ENCODE measurements at regions not wholly inside any gene's neighbourhood (a gene's known extent, or its start where the extent isn't known, plus 50 kb on each side); places are given as distances from the start of the nearest gene placed in this dataset.
"Not testable (repeated sequence)": the region's sequence is repeated elsewhere in the genome, so short reads cannot be mapped to it uniquely, and the experiment has no call there.

DNA sequence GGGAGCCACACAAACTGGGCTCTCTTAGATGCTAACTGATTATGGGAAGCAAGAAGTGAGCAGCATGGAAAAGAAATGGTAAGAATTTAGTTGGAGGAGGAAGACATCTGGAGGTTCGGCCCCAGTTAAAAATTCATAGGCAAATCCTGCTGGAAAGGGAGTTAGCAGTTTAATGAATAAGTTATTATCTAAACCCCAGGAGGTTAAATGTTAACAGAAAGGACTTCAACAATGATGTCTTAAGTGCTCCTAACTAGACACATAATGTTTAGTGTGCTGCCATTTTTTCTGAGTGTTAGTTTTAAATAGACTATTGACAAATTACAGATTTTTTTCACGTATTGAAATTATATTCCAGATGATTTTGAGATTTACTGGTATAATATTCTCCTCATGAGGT lies 1265.3 kb upstream of the ADGRL2 start:
- DNase-seq (ENCODE audit: low read depth): no peak

DNA sequence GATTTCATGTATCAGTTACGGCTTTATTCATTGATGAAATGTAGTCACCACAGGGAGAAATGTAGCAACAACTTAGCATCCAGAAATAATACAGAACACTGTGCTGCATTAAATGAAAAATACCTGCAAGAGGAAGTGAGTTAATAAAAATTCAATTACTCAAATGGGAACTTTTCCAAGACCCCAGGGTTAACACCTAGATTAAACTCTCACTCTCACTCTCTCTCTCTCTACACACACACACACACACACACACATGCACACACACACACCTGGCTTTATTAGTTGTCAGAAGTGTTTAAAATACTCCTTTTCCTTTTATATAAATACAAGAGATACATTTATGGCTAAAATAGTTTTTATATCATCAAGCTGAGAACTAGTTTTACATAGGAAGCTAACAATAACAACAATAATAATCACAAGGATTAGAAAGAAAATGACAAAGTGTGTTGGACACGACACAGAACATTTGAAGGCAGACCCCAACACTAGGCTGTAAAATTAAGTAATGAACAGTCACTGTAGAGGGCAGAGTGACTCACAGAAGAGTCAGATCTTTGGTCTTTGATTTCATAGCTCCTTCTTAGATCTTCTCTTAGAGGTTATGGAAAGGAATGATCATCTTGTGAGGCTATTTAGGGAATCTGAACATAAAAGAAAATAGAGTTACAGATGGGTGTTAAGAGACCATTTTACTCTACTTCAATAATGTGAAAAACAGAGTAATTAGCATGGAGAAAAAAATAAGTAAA lies 1266.0 kb upstream of the ADGRL2 start:
- DNase-seq (ENCODE audit: low read depth): no peak

DNA sequence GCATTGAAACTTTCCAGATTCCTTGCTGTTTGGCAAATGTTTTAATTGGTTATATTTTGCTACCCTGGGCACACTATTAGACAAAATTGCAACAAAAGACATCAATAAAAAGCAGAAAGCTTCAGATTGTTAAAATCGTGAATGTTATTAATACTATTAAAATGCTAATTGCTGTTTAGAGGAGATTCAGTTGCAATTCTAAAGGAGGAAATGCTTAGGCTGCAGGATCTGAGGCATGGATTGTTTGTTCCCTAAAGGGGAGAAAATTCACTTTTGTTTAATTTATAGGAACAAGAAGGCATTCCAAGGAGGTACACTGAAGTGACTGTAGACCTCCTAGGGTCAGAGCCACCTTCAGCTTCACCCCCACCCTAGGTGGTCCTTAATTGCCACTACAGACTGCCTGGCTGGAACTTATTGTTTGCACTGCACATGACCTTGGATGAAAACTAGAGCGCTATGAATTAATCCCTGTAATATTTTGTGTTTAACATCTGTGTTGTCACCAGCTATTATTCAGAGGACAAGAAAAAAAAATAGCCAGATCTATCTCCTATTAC lies 1266.9 kb upstream of the ADGRL2 start:
- DNase-seq (ENCODE audit: low read depth): no peak

DNA sequence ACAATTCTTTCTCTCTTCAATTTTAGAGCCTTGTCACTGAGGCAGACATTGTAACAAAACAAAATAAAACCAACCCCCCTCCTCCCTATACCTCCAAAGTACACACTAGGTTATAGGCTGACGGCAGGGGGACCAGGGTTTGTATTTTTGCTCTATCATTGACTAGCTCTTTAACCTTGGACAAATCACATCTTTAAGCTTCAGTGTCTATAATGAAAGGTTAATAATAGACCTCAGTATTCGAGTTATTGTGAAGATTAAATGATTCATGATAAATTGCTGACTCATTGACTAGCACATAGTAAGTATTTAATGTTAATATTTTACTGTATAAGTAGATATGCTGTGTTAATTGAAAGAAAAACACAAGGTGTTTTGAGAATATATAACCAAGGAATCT lies 1267.6 kb upstream of the ADGRL2 start:
- DNase-seq (ENCODE audit: low read depth): no peak

DNA sequence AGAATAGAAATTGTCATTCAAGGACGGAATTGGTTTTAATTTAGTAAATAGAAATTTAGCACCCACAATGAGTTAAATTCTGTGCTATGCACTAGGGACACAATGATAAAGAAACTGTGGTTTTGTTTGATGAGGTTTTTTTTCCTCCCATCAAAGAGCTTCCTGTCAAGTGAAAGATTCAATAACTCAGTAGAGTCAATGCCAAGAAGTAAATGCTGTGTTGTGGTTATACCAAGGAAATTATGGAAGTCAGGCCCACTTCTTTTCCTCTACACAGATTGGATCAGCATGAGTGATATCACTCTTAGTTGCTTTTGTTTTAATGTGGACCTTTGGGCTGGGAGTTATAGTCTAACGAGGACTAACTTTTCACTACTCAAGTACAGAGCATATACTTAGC lies 1269.6 kb upstream of the ADGRL2 start:
- DNase-seq (ENCODE audit: low read depth): no peak

DNA sequence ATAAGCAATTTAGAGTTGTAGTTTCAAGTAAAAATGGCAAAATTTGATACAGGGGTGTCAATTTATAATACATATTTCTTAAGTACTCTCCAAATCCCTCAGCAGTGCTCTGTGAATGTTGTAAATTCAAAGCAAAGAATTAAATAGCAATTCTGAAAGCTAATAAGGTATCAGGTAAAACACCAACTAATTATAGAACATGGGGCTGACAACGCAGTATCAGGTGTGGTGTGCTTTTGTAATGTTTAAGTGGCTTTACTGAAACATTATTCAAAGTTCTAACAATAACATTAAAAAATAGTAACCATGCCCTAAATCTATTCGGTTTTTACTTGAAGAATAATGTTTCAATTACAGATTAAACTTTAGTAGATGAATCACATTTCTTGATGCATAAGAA lies 1271.2 kb upstream of the ADGRL2 start:
- DNase-seq (ENCODE audit: low read depth): no peak

DNA sequence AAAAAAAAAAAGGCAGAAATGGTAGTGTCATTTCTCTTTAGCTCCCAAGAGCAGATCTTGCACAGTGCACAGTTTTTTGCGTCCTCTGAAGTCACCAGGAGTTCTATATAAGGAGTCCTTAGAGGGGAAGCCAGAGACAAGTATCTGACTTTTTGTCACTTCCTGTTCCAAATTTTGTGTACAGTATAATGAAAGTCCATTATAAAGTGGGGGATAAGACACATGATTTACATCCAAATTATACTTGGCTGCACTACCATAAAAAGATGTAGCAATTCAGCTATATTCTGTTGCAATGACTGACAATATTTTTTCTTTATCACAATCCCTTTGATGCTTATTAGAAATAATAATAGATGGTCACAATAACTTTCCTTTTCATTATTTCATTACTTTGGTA lies 1276.9 kb upstream of the ADGRL2 start:
- DNase-seq (ENCODE audit: low read depth): no peak

DNA sequence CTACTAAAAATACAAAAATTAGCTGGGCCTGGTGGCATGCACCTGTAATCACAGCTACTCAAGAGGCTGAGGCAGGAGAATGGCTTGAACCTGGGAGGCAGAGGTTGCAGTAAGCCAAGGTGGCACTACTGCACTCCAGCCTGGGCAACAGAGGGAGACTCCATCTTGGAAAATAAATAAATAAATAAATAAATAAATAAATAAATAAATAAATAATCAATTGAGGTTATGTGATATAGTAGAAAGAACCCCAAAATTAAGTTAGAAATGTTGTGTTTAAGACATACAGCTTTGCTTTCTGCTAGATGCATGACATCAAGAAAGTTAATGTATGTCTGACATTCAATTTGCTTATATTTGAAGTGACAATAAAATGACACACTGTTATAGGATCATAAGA lies 1277.7 kb upstream of the ADGRL2 start:
- DNase-seq (ENCODE audit: low read depth): not testable (repeated sequence)

DNA sequence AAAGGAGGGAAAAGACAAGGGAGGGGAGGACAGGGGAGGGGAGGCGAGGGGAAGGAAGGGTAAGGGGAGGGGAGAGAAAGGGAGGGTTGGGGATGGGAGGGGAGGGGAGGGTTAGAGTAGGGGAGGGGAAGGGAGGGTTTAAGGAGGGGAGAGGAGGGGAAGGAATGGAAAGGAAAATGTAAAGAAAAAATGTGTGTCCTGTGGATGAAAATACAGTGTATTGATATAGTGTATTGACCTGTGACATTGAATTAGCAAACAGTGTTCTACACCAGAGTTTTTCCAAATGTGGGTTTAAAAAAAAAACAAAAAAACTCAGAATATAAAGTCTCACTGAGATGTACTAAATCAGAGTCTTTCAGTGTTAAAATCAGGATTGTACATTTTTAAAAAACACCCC lies 1279.8 kb upstream of the ADGRL2 start:
- no peak for DNase-seq (ENCODE audit: low read depth)

DNA sequence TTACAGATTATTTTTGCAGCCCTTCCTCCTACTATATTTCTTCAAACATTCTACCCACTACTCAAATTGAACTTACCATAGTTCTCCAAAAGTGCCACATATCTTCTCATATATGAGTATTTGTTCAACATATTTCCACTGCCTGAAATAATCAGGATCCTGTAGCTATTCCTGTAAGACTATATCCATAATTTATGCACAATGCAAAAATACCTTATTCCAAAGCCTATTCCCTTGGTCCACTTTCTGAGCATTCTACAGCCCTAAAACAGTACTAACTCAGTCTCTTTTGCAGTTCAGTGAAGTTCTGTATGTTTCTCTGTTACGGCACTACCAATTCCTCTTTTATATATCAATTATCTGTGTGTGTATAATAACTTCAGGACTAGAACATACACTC lies 1283.7 kb upstream of the ADGRL2 start:
- DNase-seq (ENCODE audit: low read depth): no peak

DNA sequence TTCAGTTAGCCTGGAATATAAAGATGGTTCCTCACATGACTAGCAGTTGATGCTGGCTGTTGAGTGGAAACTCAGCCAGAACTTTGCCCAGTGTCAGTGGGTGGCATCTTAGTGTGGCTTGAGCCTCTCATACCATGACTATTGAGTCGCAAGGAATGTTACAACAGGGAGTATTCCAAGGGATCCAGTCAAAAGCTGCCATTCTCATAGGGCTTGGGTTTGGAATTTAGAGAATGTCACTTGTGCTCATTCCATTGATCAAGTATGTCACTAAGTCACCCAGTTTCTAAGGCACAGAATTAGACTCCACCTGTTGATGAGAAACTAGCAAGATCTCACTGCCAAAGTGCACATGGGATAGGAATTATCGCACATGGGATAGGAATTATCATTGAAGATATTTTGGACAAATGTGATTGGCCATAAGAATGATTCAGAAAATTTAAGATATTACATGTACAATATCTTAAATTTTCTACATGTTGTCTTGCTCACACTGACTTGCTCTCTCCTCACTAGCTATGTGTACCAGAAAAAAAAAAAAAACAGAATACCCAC lies 1290.7 kb upstream of the ADGRL2 start:
- no peak for DNase-seq (ENCODE audit: low read depth)

DNA sequence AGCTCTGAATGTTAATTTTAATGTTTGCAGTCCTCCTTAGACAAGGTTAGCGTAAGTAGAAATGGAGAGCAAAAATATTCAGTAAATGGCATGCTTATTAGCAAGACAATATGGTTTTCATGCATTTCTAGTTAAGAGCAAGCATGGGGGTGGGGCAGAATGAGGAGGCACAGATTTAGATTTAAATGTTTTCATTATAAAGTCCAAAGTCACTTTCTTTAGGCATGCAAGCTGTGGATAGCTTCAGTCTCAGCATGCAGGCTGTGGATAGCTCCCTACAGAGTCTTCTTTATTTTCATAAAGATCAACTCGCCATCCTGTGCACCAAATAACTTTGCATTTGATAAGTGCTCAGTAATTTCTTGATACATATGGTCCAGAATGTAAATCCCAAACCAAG lies 1294.5 kb upstream of the ADGRL2 start:
- DNase-seq (ENCODE audit: low read depth): no peak

DNA sequence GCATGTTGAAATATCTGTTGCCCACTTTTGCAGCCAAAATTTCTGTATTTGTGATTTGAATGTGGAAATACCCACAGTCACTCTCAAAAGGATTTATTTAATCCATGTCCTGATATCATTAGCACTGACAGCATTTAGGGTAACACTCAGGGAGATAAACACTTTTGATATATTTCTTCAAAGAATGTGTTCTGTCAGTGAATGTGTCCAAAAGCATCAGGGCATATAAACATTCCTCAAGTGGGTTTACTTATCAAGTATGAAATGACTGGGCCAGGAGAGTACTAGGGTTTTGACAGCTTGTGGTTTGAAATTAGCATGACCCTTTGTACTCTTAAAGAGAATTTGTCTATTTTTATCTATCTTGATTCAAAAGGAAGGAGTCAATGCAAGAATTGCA lies 1302.1 kb upstream of the ADGRL2 start:
- DNase-seq (ENCODE audit: low read depth): no peak

DNA sequence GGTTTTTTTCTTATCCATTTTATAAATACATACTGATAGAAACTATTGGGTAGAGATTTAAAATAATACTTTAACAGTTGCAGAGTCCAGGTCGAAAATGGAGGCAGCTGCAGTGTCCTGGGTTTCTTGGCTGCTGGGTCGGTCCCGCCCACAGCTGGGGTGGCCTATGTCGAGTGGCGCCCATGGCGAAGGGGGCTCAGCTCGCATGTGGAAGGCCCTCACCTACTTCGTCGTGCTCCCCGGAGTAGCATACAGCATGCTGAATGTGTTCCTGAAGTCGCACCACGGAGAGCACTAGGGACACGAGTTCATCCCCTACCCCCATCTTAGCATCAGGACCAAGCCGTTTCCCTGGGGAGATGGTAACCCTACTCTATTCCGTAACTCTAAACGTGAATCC lies 1304.9 kb upstream of the ADGRL2 start:
- no peak for DNase-seq (ENCODE audit: low read depth)

DNA sequence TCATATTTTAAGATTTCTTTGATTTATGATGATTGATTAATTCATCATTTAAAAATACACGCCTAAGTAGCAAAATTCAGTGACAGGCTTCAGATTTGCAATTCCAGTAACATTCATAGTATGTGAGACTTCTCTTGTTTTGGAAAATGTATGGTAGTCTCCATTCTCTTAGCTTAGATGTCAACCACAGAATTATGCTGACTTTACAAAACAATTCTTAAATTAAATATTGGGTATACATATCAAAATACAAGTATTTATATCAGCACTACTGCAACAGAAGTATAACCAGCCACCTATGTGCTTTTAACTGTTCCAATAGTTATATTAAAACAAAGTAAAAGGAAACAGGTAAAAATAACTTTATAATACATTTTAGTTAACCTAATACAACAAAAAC lies 1328.6 kb upstream of the ADGRL2 start:
- no peak for DNase-seq (ENCODE audit: low read depth)

DNA sequence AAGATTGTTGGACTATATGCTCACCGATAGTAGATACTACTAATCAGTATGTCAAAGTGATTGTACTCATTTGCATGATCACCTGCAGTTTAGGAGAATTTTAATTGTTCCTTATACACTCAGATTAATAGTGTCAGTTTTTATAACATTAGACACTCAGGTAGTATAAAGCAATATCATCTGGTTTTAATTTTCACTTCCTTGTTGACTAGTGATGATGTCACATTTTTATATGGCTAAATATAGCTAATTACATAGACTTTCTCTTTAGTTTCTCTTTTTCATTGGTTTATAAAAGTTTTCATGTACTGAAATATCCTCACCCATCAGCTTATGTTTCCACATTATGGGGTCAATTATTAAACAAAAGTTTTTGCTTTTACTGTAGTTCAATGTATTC lies 1332.4 kb upstream of the ADGRL2 start:
- DNase-seq (ENCODE audit: low read depth): no peak

DNA sequence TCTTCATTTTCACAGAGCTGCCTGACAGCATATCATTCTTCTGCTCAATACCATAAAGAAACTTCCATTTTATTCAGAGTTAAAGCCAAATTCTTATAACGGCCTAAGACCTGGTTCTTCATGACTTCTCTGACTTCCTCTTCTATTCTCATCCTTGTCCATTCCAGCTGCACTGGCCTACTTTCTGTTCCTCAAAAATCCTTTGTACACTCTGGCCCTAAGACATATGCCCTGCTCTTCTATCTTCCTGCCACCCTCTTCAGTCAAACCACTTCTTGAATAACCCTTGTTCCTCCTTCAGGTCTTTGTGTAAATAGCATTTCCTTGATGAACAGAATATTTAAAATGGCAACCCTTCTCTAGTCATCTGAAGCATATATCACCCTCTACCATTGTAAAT lies 1338.7 kb upstream of the ADGRL2 start:
- no peak for DNase-seq (ENCODE audit: low read depth)

DNA sequence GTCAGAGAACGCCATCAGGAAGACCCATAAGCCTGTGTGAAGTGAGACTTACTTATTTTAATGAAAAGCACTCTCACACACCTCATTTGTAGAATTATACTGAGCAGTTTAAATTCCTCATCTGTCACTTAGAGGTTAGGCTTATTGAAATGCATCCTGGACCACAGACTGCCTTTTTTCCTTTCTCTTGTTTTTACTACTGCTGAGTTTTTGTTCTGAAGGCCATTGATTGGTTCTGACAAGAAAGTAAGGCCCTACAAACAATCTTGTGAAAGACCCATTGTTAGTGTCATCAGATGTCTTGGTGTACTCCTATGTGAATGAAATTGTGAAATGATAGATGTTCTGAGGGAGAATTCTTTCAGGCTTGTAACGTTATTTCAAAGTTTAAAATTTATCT lies 1343.3 kb upstream of the ADGRL2 start:
- no peak for DNase-seq (ENCODE audit: low read depth)

DNA sequence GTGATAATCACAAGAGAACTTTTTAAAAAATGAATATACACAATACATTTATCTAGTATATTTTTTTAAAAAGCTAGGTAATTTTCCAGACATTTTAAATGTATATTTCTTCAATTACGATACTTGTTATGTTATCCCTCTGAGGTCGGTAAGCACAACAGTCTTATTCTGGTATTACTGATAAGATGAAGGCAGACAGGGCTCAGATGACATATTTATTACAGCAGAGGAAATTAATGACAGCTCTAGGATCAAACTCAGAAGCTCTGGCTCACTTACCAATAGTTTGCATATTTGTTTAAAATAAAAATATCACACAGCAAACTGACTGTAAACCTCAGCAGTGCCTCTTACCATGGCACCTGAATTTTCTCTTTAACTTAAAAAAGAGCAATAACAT lies 1347.0 kb upstream of the ADGRL2 start:
- no peak for DNase-seq (ENCODE audit: low read depth)

DNA sequence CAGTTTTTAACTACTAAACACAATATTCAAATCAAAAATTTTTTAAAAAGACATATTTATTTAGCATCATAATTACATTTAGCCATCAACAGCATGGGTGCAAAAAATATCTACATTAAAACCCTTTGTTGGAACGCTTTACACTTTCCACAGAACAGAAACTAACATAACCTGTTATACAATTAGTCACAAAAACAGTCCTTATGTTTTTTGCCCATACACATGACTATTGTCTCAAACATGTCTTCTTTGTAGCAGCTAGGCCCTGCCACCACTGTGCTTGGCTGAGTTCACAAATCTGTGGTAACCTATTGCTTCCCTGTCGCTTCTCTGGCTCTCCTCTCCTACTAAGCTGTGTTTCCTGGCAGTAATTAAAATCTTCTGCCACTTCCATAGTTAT lies 1350.0 kb upstream of the ADGRL2 start:
- no peak for DNase-seq (ENCODE audit: low read depth)

DNA sequence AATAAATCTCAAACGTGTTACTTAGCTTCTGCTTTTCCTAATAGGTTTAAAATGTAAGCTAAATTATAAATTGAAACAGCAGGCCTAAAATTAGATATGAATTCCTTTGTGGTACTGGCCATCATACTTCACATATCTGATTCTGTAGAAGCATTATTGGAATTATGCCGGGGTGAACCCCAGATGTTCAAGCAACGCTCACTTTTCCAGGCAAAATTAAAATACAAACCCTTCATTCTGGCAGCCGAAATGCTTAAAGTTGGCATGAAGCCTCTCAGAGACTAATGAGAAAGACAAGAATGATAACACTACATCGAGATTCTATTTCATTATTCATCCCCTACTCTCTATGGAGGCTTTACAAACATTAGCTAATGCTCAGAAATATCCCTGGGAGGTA lies 1352.7 kb upstream of the ADGRL2 start:
- no peak for DNase-seq (ENCODE audit: low read depth)

DNA sequence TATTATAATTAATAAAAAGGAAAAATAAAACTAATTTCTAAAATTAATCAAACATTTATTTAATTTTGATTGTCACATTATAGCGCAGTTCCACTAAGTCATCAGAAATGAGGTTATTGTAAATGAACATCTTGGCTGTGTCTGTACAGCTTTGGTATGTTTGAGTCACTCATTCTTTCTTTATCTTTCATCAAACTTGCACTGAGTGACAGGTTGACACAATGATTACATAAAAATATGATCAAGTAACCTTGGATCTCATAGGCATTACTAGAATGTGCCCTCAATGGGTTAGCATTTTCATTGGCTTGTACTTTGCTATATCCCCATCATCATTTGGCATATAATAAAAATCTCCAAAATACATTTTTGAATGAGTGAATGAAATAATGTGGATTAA lies 1353.2 kb upstream of the ADGRL2 start:
- no peak for DNase-seq (ENCODE audit: low read depth)

DNA sequence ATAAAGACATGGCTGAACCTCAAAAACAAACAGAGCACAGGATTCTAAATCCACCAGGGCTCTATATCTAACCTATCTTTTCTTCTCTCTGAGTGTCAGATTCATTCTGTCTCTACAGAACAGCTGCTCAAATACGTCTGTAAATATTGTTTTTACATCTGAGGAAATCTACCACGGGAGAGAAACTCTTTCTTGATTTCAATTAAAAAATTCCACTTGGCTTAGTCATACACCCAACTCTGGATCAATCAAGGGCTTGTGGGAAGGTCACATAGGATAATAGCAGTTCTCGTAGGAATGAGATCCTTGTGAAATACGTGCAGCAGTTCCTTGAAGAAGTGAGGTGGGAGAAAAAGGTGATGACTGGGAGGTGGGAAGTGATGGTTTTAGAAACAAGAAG lies 1355.7 kb upstream of the ADGRL2 start:
- no peak for DNase-seq (ENCODE audit: low read depth)

DNA sequence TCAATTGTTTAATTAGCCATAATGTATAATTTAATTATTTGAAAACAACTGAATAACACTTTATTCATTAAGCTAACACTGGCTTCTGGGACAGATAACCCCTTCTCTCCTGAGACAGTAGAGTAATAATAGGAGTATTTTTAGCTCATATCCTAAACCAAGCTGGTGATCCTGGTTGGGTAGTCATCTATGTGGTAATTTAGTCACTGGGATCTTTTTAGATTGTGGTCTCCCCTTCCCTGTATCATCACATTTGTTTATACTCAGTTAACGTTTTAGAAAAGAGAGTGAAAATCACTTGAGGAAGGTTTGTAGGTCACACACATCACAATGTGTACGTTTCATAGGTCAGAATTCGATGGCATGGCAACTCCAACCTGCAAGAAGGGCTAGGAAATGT lies 1356.6 kb upstream of the ADGRL2 start:
- DNase-seq (ENCODE audit: low read depth): no peak

All from forelimb muscle (tissue), 1 donor.